ENCODE measurements at regions not wholly inside any gene's neighbourhood (a gene's known extent, or its start where the extent isn't known, plus 50 kb on each side); places are given as distances from the start of the nearest gene placed in this dataset.

DNA sequence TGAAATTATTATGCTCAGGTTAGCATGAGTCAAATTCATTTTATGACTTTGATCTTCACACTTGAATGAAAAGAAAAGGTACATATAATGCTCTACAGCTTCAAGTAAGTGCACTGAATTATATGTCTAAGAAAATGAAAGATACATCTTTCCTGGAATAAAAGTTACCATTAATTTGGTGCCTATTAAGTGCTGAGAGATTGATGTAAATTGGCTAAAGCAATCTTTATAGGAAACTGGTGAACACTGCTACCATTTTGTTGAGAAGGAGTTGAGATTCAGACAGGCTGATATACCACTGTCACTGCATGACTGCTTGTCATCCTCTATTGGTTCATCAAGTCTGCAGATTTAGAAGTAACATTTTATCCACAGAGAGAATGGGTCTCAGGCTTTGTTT lies 416.8 kb upstream of the SPRY2 start:
- no peak for DNase-seq (ENCODE audit: low read depth)
- TF ChIP-seq, protein P1, sequence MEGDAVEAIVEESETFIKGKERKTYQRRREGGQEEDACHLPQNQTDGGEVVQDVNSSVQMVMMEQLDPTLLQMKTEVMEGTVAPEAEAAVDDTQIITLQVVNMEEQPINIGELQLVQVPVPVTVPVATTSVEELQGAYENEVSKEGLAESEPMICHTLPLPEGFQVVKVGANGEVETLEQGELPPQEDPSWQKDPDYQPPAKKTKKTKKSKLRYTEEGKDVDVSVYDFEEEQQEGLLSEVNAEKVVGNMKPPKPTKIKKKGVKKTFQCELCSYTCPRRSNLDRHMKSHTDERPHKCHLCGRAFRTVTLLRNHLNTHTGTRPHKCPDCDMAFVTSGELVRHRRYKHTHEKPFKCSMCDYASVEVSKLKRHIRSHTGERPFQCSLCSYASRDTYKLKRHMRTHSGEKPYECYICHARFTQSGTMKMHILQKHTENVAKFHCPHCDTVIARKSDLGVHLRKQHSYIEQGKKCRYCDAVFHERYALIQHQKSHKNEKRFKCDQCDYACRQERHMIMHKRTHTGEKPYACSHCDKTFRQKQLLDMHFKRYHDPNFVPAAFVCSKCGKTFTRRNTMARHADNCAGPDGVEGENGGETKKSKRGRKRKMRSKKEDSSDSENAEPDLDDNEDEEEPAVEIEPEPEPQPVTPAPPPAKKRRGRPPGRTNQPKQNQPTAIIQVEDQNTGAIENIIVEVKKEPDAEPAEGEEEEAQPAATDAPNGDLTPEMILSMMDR (IDR thresholded peaks at IDR 0.05; ENCODE audit: low read depth, low read length) = no peak
- no peak overlapping the region for H3K4me3 ChIP-seq (ENCODE audit: low read depth, low read length)

DNA sequence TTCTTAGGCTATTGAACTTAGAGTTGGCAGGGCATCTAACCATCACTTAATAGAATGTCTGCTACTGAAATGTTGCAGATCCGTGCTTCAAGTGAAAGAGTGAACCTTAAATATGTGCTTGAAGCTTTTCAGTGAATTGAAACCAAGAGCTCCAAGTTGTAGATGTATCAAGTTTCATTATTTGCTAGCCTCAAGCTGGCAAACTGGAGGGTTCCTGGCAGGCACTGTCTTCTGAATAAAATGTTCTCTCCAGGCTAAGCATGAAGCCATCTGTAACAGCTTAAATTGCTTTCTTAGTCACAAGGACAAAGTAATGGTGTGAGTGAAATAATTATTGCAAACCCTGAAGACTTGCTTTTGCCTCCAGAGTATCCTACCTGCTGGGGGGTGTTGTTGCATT lies 415.0 kb upstream of the SPRY2 start:
- H3K4me3 ChIP-seq (ENCODE audit: low read depth, low read length) = no peak overlapping the region
- DNase-seq (ENCODE audit: low read depth) = no peak
- TF ChIP-seq MYC (IDR thresholded peaks at IDR 0.05; ENCODE audit: low read depth, low read length) (no peak), POLR2A (IDR thresholded peaks at IDR 0.05; ENCODE audit: extremely low read depth, insufficient read length) (no peak)
- TF ChIP-seq, protein P2, sequence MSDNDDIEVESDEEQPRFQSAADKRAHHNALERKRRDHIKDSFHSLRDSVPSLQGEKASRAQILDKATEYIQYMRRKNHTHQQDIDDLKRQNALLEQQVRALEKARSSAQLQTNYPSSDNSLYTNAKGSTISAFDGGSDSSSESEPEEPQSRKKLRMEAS (IDR thresholded peaks at IDR 0.05; ENCODE audit: low read depth, low read length) = no peak
- TF ChIP-seq, protein P1 (IDR thresholded peaks at IDR 0.05; ENCODE audit: low read depth, low read length) = no peak

DNA sequence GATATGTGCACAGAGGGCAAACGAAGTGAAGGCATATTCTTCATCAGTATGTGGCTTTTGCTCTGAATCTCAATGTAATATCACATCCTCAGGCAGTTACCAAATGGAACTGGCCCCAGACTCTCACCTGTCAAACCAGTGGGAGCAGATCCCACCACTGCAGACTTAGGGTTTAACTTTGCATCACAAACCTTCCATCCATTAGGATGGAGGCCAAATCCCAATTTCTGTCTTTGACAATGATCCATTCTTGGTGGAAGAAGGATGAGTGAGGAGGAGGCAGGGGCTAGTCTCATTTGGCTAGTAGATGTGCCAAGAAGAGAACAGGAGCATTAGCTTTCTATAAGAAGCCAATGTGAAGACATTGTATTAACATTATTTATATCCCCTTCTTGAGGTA lies 413.5 kb upstream of the SPRY2 start:
- TF ChIP-seq MYC (IDR thresholded peaks at IDR 0.05; ENCODE audit: low read depth, low read length) (no peak), POLR2A (IDR thresholded peaks at IDR 0.05; ENCODE audit: extremely low read depth, insufficient read length) (no peak)
- TF ChIP-seq, protein P2 (IDR thresholded peaks at IDR 0.05; ENCODE audit: low read depth, low read length) = no peak
- TF ChIP-seq, protein P1 (IDR thresholded peaks at IDR 0.05; ENCODE audit: low read depth, low read length) = no peak
- H3K4me3 ChIP-seq (ENCODE audit: low read depth, low read length) = no peak overlapping the region
- no peak for DNase-seq (ENCODE audit: low read depth)

DNA sequence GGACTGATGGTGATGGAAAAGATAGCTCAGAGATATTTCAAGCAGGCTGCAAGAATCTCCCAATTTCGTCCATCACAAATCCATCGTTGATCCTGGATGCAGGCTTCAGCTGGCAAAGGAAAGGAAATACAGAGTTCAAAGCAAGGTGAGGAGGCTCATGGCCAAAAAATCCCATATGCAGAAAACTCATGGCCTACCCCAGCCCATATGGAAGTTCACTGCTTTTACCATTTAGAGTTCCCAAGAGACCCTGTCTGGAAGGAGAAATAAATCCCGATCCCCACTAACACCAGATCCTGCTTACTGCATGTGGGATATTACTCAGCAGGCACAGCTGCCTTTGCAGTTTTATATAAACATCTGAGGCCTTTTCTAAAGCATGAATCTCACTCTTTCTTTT lies 412.9 kb upstream of the SPRY2 start:
- DNase-seq (ENCODE audit: low read depth) = no peak
- TF ChIP-seq, protein P1 (IDR thresholded peaks at IDR 0.05; ENCODE audit: low read depth, low read length) = no peak
- TF ChIP-seq POLR2A (IDR thresholded peaks at IDR 0.05; ENCODE audit: extremely low read depth, insufficient read length) (no peak), MYC (IDR thresholded peaks at IDR 0.05; ENCODE audit: low read depth, low read length) (no peak)
- TF ChIP-seq, protein P2 (IDR thresholded peaks at IDR 0.05; ENCODE audit: low read depth, low read length) = no peak
- H3K4me3 ChIP-seq (ENCODE audit: low read depth, low read length) = no peak overlapping the region

DNA sequence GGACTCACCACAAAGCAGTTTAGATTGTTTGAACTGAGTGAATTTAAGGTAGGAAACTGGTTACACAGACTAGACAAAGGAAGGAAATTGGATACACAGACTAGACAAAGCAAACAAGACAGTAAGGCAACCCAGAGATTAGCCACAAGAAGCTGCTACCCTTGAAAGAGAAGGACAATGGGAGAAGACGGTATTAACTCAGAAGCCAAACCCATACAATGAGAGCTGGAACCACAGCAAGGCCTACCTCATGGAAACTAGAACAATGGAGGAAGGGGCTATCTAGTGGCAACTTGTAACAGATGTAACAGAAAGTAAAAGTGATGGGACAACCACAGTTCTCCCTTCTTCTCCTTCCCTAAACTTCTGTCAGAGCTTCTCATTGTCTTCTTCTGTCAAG lies 410.9 kb upstream of the SPRY2 start:
- DNase-seq (ENCODE audit: low read depth) = no peak
- no peak for TF ChIP-seq MYC (IDR thresholded peaks at IDR 0.05; ENCODE audit: low read depth, low read length)
- TF ChIP-seq, protein P2 (IDR thresholded peaks at IDR 0.05; ENCODE audit: low read depth, low read length) = no peak
- TF ChIP-seq, protein P1 (IDR thresholded peaks at IDR 0.05; ENCODE audit: low read depth, low read length) = no peak
- no peak for TF ChIP-seq POLR2A (IDR thresholded peaks at IDR 0.05; ENCODE audit: extremely low read depth, insufficient read length)
- H3K4me3 ChIP-seq (ENCODE audit: low read depth, low read length) = no peak overlapping the region

DNA sequence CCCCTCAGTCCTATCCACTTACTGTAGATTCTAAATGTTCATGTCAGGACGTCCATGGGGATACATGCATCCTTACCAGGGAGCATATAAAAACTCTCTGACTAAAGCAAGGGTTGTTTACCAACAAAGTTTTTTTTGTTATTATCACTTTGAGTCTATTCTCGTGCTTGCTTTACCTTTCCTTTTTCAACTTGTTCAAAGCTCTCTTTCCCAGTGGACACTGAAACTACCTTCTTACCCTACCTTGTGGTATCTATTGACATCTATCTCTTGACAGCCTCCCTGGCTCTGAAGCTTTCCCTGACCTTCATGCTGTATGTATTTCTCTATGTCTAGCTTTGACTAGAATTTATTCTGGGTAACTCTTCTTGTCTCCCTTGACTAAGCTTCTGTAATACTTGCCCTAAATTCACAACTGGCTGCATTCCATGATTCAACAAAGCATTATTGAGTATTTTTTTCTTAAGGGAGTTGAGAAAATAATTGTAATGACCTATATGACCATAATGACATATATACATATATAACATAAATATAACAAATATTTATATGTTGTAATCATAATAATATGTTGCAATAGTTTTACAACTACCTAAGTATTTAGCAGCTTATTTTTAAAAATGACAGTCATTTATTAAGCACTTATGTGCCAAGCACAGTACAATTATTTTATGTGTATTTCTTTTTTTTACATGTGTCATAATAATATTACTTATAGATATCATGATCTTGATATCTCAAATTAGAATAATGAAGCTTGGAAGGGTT lies 403.4 kb upstream of the SPRY2 start:
- TF ChIP-seq, protein P1 (IDR thresholded peaks at IDR 0.05; ENCODE audit: low read depth, low read length) = no peak
- TF ChIP-seq, protein P2 (IDR thresholded peaks at IDR 0.05; ENCODE audit: low read depth, low read length) = no peak
- no peak for TF ChIP-seq POLR2A (IDR thresholded peaks at IDR 0.05; ENCODE audit: extremely low read depth, insufficient read length)
- TF ChIP-seq MYC (IDR thresholded peaks at IDR 0.05; ENCODE audit: low read depth, low read length) = no peak
- H3K4me3 ChIP-seq (ENCODE audit: low read depth, low read length) = no peak overlapping the region
- DNase-seq (ENCODE audit: low read depth) = no peak
